Kidney (tissue), 13 donors: ENCODE measurements at regions not wholly inside any gene's neighbourhood (a gene's known extent, or its start where the extent isn't known, plus 50 kb on each side); places are given as distances from the start of the nearest gene placed in this dataset.

ENCODE experiments used
- DNase-seq, 5 donors: peaks; one replicate each; pipeline ENCODE4 v3.0.0-alpha.2; 2013 to 2020
- FAIRE-seq: peaks from 2 replicates; lab custom pipeline; 2012; peaks lifted over from hg19 to GRCh38; lab: Jason Lieb, UNC
- H3K27ac ChIP-seq, 2 donors: one replicate each; pipeline ENCODE4 v1.7.0; 2013; ENCODE audit warnings: low read depth in 2 of 2, low read length in 2 of 2, inconsistent platforms in 1 of 2
- H3K27me3 ChIP-seq: one replicate; pipeline ENCODE4 v1.7.1; 2013; ENCODE audit warnings: low read length, inconsistent platforms; ENCODE audit not compliant: control insufficient read depth, insufficient read depth
- H3K36me3 ChIP-seq, 3 donors: one replicate each; pipeline versions ENCODE4 v1.7.0 to v1.7.1; 2013; ENCODE audit warnings: low read length in 3 of 3, control low read depth in 1 of 3, inconsistent platforms in 1 of 3; ENCODE audit not compliant: insufficient read depth in 3 of 3, control insufficient read depth in 2 of 3
- H3K4me1 ChIP-seq, 3 donors: one replicate each; pipeline versions ENCODE4 v1.7.0 to v1.7.1; 2013; ENCODE audit warnings: low read length in 3 of 3, inconsistent platforms in 1 of 3, low read depth in 1 of 3; ENCODE audit not compliant: control insufficient read depth in 2 of 3, insufficient read depth in 2 of 3
- H3K4me3 ChIP-seq, 3 donors: one replicate each; pipeline versions ENCODE4 v1.7.0 to v1.8.1; 2013; ENCODE audit warnings: low read length in 3 of 3, control low read depth in 1 of 3, inconsistent platforms in 1 of 3
- H3K9ac ChIP-seq, 3 donors: one replicate each; pipeline versions ENCODE4 v1.7.0 to v1.7.1; 2013; ENCODE audit warnings: low read length in 3 of 3, control low read depth in 1 of 3, inconsistent platforms in 1 of 3
- H3K9me3 ChIP-seq, 3 donors: one replicate each; pipeline versions ENCODE4 v1.7.0 to v1.7.1; 2013; ENCODE audit warnings: low read length in 3 of 3, control low read depth in 1 of 3, inconsistent platforms in 1 of 3; ENCODE audit not compliant: control insufficient read depth in 2 of 3, insufficient read depth in 1 of 3
- intact Hi-C: fragments of 100-400 bp; cut with DNase I; formaldehyde crosslinking; loops from one replicate; pipeline ENCODE4 v1.11.1; 2022
- TF ChIP-seq, protein P1 (sequence below): IDR thresholded peaks from 3 replicates; pipeline ENCODE4 v1.5.1; 2012; ENCODE audit warnings: mild to moderate bottlenecking, moderate library complexity, borderline replicate concordance; ENCODE audit not compliant: insufficient read depth; ENCODE audit errors: extremely low read depth
- donor health status: control.
- donor health status: control.
- donor health status: control.
- donor health status: control.
- donor health status: control.
- donor health status: DM: yes; HTN: yes; CAD: no.
- donor health status: Normal renal cell carcinoma (clear cell type).

DNA sequence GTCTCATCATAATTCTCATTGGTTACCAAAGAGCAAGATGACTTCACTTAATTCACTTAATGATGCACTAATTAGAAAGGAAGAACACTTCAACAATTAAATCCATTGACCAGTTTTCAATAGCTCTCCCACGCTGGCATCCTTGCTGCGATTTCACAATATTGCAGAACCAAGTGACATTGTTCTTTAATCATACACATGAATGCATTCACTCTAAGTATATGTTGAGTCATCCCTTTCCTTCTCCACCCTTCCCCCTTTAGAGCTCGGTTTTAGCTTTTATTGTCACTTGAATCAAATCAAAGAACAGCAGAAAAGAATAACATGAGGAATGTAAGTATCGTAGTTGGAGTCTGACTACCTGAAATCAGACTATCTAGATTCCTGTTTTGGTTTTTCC lies 233.6 kb upstream of the FMN2 start:
- H3K9me3 ChIP-seq, result no peaks in the 10 kb centered on the region
- H3K27me3 ChIP-seq, result no peaks in the 10 kb centered on the region
- no peak overlapping the region for H3K9ac ChIP-seq
- no peaks in the 10 kb centered on the region for H3K36me3 ChIP-seq
- H3K4me1 ChIP-seq, result no peaks in the 10 kb centered on the region
- DNase-seq (no peak), FAIRE-seq (no peak)
- TF ChIP-seq, protein P1, sequence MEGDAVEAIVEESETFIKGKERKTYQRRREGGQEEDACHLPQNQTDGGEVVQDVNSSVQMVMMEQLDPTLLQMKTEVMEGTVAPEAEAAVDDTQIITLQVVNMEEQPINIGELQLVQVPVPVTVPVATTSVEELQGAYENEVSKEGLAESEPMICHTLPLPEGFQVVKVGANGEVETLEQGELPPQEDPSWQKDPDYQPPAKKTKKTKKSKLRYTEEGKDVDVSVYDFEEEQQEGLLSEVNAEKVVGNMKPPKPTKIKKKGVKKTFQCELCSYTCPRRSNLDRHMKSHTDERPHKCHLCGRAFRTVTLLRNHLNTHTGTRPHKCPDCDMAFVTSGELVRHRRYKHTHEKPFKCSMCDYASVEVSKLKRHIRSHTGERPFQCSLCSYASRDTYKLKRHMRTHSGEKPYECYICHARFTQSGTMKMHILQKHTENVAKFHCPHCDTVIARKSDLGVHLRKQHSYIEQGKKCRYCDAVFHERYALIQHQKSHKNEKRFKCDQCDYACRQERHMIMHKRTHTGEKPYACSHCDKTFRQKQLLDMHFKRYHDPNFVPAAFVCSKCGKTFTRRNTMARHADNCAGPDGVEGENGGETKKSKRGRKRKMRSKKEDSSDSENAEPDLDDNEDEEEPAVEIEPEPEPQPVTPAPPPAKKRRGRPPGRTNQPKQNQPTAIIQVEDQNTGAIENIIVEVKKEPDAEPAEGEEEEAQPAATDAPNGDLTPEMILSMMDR, result no peak
- intact Hi-C loops, result no loop called here
- H3K4me3 ChIP-seq, result no peak overlapping the region
- H3K27ac ChIP-seq, result no peak overlapping the region

DNA sequence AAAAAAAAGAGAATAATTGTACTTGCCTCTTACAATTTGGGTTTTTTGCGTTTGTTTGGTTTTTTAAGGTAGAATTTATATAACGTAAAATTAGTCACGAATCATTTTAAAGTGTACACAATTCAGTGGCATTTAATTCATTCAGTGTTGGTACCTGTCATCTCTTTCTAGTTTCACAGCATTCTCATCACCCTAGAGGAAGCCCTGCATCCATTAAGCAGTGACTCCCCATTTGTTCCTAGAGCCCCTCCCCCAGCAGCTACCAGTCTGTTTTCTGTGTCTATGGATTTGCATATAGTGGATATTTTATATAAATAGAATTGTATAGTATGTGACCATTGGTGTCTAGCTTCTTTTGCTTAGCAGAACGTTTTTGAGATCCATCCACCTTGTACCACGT lies 233.2 kb upstream of the FMN2 start:
- Histone ChIP-seq H3K9ac (no peak overlapping the region), H3K4me1 (no peaks in the 10 kb centered on the region), H3K27ac (no peak overlapping the region), H3K36me3 (no peaks in the 10 kb centered on the region), H3K27me3 (no peaks in the 10 kb centered on the region), H3K4me3 (no peak overlapping the region), H3K9me3 (no peaks in the 10 kb centered on the region)
- FAIRE-seq, result no peak
- TF ChIP-seq, protein P1, result no peak
- DNase-seq, result no peak
- intact Hi-C loops, result no loop called here

DNA sequence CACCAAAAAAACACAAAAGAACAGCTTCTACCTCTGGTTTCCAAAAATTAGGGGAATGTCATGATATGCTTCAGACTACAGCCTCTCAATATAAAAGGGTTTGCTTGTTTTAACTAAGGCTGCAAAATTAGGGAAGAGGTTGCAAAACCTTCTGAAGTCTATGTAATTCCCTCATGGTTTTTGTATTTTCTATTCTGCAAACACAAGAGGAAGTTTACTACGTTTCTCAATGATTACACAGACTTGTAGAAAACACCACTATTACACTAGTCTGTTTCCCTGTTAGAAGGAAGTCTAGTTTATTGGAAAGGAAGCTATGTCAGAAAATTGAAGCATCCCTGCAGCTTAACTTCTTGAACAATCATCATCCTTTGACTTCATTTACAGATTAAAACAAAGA lies 229.7 kb upstream of the FMN2 start:
- no peak for FAIRE-seq
- no peaks in the 10 kb centered on the region for H3K4me1 ChIP-seq
- intact Hi-C loops, result no loop called here
- no peak overlapping the region for H3K27ac ChIP-seq
- no peak for DNase-seq
- TF ChIP-seq, protein P1, result no peak
- H3K36me3 ChIP-seq, result no peaks in the 10 kb centered on the region
- no peak overlapping the region for H3K4me3 ChIP-seq
- H3K9me3 ChIP-seq, result no peaks in the 10 kb centered on the region
- no peaks in the 10 kb centered on the region for H3K27me3 ChIP-seq
- no peak overlapping the region for H3K9ac ChIP-seq
